Stimulated activated naive B cell treated with anti-CD40 and anti-IgM and Interleukin-4, amounts not matched to agents 10 μg/mL and 1 μg/mL and 100 μg/mL, for 72 hours (primary cell): ENCODE measurements at regions not wholly inside any gene's neighbourhood (a gene's known extent, or its start where the extent isn't known, plus 50 kb on each side); places are given as distances from the start of the nearest gene placed in this dataset.
"Not testable (repeated sequence)": the region's sequence is repeated elsewhere in the genome, so short reads cannot be mapped to it uniquely, and the experiment has no call there.

Source experiments
- ATAC-seq, 2 donors: fragments of 150-1000 bp; cut with Tn5 transposase; replicated peaks; 2 replicates each; pipeline ENCODE4 v1.10.0; 2021; ENCODE audit warnings: moderate library complexity in 1 of 2
- DNase-seq: peaks from one replicate; pipeline ENCODE4 v3.0.0; 2021
- H3K27ac Mint-ChIP-seq: one replicate; pipeline ENCODE4 v1.8.0; 2022; ENCODE audit warnings: mild to moderate bottlenecking, mixed read lengths
- H3K27me3 Mint-ChIP-seq, 2 donors: one replicate each; pipeline ENCODE4 v1.8.0; 2022; ENCODE audit warnings: mixed read lengths in 2 of 2
- H3K36me3 Mint-ChIP-seq, 2 donors: one replicate each; pipeline ENCODE4 v1.8.0; 2022; ENCODE audit warnings: mixed read lengths in 2 of 2, mild to moderate bottlenecking in 1 of 2
- H3K4me1 Mint-ChIP-seq, 2 donors: one replicate each; pipeline ENCODE4 v1.8.0; 2022; ENCODE audit warnings: mixed read lengths in 2 of 2, mild to moderate bottlenecking in 1 of 2
- H3K4me3 Mint-ChIP-seq, 2 donors: one replicate each; pipeline ENCODE4 v1.8.0; 2022; ENCODE audit warnings: mild to moderate bottlenecking in 2 of 2, mixed read lengths in 2 of 2, moderate library complexity in 1 of 2
- H3K9me3 Mint-ChIP-seq, 2 donors: one replicate each; pipeline ENCODE4 v1.8.0; 2022; ENCODE audit warnings: mixed read lengths in 2 of 2, mild to moderate bottlenecking in 1 of 2

DNA sequence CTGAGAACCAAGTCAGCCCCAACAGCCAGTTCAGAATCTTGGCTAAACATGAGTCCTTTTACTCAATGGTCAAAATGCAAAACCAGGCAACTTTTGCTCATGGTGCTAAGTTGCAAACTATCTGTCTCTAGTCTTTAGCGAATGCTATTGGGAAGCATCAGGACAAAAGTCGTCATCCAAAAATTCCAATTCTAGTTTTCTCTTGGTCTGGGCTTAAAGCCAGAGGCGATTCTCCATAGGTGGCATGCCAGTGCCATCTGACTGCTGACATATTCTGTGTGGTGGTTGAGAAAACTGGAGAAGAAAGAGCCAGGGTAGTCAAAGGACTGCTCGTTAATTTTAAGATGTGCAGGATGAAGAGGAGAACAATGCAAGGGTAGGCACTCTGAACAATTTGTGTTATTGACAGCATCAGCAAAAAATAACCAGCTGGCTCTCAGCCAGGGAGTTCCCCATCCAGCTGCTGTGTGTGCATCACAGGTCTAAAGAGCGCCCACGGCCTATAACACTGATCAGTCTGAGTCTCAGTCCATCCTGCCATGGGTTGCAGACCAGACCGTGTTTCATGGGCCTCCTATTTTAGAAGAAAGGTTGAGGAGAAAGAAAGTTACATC, 313.6 kb downstream of the ALDH8A1 start:
- Mint-ChIP-seq H3K27me3 (peaks cover 4 to 7% of the 10 kb centered on the region in 2 donors), H3K36me3 (peaks cover 2 to 5% of the 10 kb centered on the region in 2 donors), H3K4me1 (peaks cover 32 to 49% of the 10 kb centered on the region in 2 donors), H3K27ac (no peak overlapping the region), H3K9me3 (no peaks in the 10 kb centered on the region), H3K4me3 (no peak overlapping the region)
- ATAC-seq (peak; percentile 78 to 86), DNase-seq (peak; percentile 38)

GRCh38 chr6:134634966-134635365, 314.9 kb downstream of the ALDH8A1 start:
- H3K27ac Mint-ChIP-seq, result no peak overlapping the region
- no peaks in the 10 kb centered on the region for H3K9me3 Mint-ChIP-seq
- peaks cover 2 to 5% of the 10 kb centered on the region in 2 donors for H3K36me3 Mint-ChIP-seq
- ATAC-seq (no peak), DNase-seq (no peak)
- peaks cover 33 to 53% of the 10 kb centered on the region in 2 donors for H3K4me1 Mint-ChIP-seq
- H3K4me3 Mint-ChIP-seq, result no peak overlapping the region
- peaks cover 4 to 7% of the 10 kb centered on the region in 2 donors for H3K27me3 Mint-ChIP-seq

- peaks cover 2 to 5% of the 10 kb centered on the region in 2 donors for H3K36me3 Mint-ChIP-seq
- H3K4me3 Mint-ChIP-seq, result no peak overlapping the region
- H3K9me3 Mint-ChIP-seq, result no peaks in the 10 kb centered on the region
- DNase-seq (no peak), ATAC-seq (no peak)
- peaks cover 4 to 7% of the 10 kb centered on the region in 2 donors for H3K27me3 Mint-ChIP-seq
- H3K27ac Mint-ChIP-seq, result no peak overlapping the region
- H3K4me1 Mint-ChIP-seq, result peaks cover 33 to 53% of the 10 kb centered on the region in 2 donors
These were observed 315.4 kb downstream of the ALDH8A1 start for GRCh38 chr6:134634466-134634865.

- Mint-ChIP-seq H3K4me3 (peak overlapping the region; percentile 70 to 78), H3K4me1 (peaks cover 33 to 52% of the 10 kb centered on the region in 2 donors), H3K27ac (peak overlapping the region; percentile 21)
- peak; percentile 4 for DNase-seq
- not testable (repeated sequence) for H3K36me3 Mint-ChIP-seq, ATAC-seq, H3K27me3 Mint-ChIP-seq, H3K9me3 Mint-ChIP-seq
These were observed 315.3 kb upstream of the SGK1 start for GRCh38 chr6:134632982-134633940.

GRCh38 chr6:134632024-134632423, 314.1 kb upstream of the SGK1 start:
- H3K4me3 Mint-ChIP-seq, result no peak overlapping the region
- H3K27ac Mint-ChIP-seq, result no peak overlapping the region
- ATAC-seq (no peak), DNase-seq (no peak)
- no peaks in the 10 kb centered on the region for H3K9me3 Mint-ChIP-seq
- H3K27me3 Mint-ChIP-seq, result peaks cover 4 to 7% of the 10 kb centered on the region in 2 donors
- peaks cover 2 to 5% of the 10 kb centered on the region in 2 donors for H3K36me3 Mint-ChIP-seq
- H3K4me1 Mint-ChIP-seq, result peaks cover 27 to 40% of the 10 kb centered on the region in 2 donors

DNA sequence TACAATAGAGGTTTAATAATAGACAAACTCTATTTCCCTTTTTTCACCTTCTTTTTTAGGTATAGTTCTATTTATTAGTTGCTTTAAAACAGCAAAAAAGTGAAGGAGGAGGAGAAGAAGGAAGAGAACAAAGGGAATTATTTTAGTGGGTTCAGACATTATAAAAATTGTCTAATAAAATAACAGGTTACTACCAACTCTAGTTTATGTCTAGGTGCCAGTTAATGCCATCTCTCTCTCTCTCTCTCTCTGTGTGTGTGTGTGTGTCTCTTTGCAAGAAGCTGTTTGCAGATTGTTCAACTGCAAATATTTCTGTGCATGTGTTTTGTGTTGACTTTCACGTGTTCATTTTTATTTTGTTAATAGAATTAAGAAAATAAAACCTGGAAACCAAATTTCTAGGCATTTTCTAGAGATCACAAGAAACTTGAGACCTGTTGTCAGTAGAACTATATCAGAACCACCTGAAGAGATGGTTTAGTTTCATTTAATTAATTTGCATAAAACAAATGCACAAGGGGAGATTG, 313.5 kb upstream of the SGK1 start:
- ATAC-seq, result no peak
- DNase-seq, result no peak
- Mint-ChIP-seq H3K9me3 (no peaks in the 10 kb centered on the region), H3K27me3 (peaks cover 4 to 7% of the 10 kb centered on the region in 2 donors), H3K27ac (no peak overlapping the region), H3K4me3 (no peak overlapping the region), H3K36me3 (peaks cover 2 to 5% of the 10 kb centered on the region in 2 donors), H3K4me1 (peaks cover 25 to 37% of the 10 kb centered on the region in 2 donors)

DNA sequence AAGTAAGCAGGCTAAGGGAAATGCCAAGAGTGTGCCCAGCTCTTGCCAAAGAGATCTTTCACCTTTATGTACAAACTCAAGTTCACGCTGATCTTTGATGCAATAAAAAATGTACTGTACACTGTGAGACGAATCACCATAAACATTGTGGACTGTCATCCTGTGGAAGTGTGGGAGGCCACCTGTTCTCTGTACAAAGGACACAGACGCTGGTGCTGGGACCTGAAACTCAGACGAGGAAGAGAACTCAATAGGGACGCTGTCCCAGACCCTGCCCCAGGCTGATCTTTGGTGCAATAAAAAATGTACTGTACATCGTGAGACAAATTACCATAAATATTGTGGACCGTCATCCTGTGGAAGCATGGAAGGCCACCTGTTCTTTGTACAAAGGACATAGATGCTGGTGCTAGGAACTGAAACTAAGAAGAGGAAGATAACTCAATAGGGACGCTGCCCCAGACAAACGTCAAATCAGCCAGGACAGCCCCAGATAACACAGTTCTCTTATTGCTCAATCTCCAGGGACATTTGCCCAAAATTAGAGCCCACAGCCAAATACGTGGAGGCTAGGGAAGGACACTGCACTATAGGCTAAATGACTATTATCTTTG, 312.7 kb upstream of the SGK1 start:
- peak; percentile 98 to 99 for ATAC-seq

DNA sequence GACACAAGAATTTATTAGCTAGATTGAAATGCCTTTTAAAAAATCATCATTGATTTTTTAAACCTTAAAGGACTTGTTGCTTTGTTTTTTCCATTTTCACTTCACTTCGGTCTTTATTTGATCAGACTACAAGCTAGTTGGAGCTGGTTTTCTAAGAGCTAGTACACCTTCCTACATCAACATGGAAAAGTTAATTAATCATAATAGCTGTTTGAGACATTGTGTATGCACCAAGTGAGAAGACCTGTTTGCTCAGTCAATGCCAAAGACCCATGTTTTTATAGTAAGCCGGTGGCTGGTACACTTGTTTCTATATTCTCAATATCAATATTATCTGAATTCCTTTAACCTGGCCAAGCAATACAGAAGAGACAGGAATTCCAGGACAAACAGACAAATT, 310.2 kb upstream of the SGK1 start:
- peaks cover 18 to 30% of the 10 kb centered on the region in 2 donors for H3K4me1 Mint-ChIP-seq
- no peaks in the 10 kb centered on the region for H3K9me3 Mint-ChIP-seq

More for the DNA sequence above, 312.7 kb upstream of the SGK1 start:
- Mint-ChIP-seq H3K36me3 (peaks cover 2 to 5% of the 10 kb centered on the region in 2 donors), H3K4me1 (peaks cover 21 to 32% of the 10 kb centered on the region in 2 donors), H3K27ac (peak overlapping the region; percentile 70), H3K9me3 (no peaks in the 10 kb centered on the region), H3K4me3 (peak overlapping the region; percentile 21 to 54), H3K27me3 (peaks cover 4 to 7% of the 10 kb centered on the region in 2 donors)
- DNase-seq, result peak; percentile 44

DNA sequence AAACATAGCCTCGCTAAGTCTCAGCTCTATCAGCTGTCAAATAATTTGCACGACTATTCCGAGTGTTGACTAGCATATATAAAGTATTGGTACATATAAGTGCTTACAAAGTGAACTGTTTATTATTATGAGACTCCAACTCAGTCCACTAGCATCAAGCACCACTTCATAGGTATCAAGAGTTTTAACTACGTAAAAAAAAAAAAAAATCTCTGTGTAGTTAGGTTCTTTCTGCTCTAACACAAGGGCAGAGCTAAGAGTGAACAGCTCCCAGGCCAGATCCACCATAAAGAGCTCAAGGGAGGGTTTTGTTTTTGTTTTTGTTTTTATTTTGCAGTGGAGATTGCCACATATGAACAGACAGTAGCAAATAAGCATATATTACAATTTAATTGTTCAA, 309.8 kb upstream of the SGK1 start:
- no peak for ATAC-seq
- H3K4me1 Mint-ChIP-seq, result peaks cover 14 to 25% of the 10 kb centered on the region in 2 donors
- no peaks in the 10 kb centered on the region for H3K9me3 Mint-ChIP-seq
- no peaks in the 10 kb centered on the region for H3K36me3 Mint-ChIP-seq
- H3K27me3 Mint-ChIP-seq, result peaks cover under 1 to 4% of the 10 kb centered on the region in 2 donors
- DNase-seq, result no peak
- H3K27ac Mint-ChIP-seq, result no peak overlapping the region
- no peak overlapping the region for H3K4me3 Mint-ChIP-seq

More for the DNA sequence above, 310.2 kb upstream of the SGK1 start:
- ATAC-seq, result no peak
- peaks cover 0 to 2% of the 10 kb centered on the region in 2 donors for H3K36me3 Mint-ChIP-seq
- H3K4me3 Mint-ChIP-seq, result no peak overlapping the region
- peaks cover 4 to 5% of the 10 kb centered on the region in 2 donors for H3K27me3 Mint-ChIP-seq
- no peak overlapping the region for H3K27ac Mint-ChIP-seq
- no peak for DNase-seq

DNA sequence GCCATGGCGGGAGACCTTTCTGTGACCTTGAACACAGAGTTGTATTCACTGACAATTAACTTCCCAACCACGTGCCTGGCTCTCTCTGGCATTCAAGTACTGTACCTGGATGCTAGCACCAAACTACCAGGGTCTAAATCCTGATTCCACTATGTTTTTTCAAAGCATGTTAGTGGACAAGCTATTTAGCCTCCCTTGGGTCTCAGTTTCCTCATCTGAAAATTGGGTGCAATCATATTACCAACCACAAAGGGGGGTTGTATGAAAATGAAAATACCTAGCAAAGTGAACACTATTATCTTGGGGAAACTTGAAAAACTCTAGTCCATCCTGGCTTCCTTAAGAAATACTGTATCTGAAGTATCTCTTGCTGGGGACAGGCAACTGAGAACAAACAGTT, 308.7 kb upstream of the SGK1 start:
- Mint-ChIP-seq H3K4me3 (no peak overlapping the region), H3K27me3 (no peaks in the 10 kb centered on the region), H3K36me3 (no peaks in the 10 kb centered on the region), H3K9me3 (no peaks in the 10 kb centered on the region), H3K27ac (no peak overlapping the region), H3K4me1 (peaks cover 10 to 16% of the 10 kb centered on the region in 2 donors)
- DNase-seq, result no peak
- ATAC-seq, result no peak

- H3K4me1 Mint-ChIP-seq, result peaks cover 7 to 11% of the 10 kb centered on the region in 2 donors
- no peaks in the 10 kb centered on the region for H3K27me3 Mint-ChIP-seq
- DNase-seq, result no peak
- ATAC-seq, result no peak
- no peaks in the 10 kb centered on the region for H3K9me3 Mint-ChIP-seq
- no peaks in the 10 kb centered on the region for H3K36me3 Mint-ChIP-seq
- H3K4me3 Mint-ChIP-seq, result no peak overlapping the region
- H3K27ac Mint-ChIP-seq, result no peak overlapping the region
These were observed 308.2 kb upstream of the SGK1 start for GRCh38 chr6:134626086-134626485.

DNA sequence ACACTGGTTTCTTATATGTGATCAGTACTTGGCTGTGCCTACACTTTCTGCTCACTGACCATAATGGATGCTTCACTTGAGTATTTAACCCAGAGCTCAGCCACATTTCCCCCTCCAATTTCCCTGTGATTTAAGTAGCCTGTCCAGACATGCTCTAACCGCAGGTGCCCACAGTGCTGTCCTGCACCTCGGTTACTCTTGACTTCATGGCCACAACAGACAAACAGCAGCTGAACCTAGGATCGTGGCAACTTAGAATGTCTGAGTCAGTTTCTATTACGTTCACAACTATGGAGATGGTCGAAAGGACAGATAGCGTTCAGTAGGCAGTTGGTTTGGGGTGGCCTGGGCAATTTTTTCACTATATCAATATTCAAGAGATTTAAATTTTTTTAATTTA, 306.9 kb upstream of the SGK1 start:
- no peak for DNase-seq
- Mint-ChIP-seq H3K27me3 (no peaks in the 10 kb centered on the region), H3K4me1 (no peaks in the 10 kb centered on the region), H3K36me3 (no peaks in the 10 kb centered on the region), H3K27ac (no peak overlapping the region), H3K4me3 (no peak overlapping the region), H3K9me3 (no peaks in the 10 kb centered on the region)
- ATAC-seq, result no peak

GRCh38 chr6:134623401-134623800, 305.5 kb upstream of the SGK1 start:
- Mint-ChIP-seq H3K9me3 (no peaks in the 10 kb centered on the region), H3K27ac (no peak overlapping the region), H3K4me3 (no peak overlapping the region), H3K27me3 (peaks cover 0 to 6% of the 10 kb centered on the region in 2 donors), H3K36me3 (no peaks in the 10 kb centered on the region), H3K4me1 (peaks cover 8 to 12% of the 10 kb centered on the region in 2 donors)
- ATAC-seq (no peak), DNase-seq (no peak)
